Esophagus muscularis mucosa (tissue), 4 donors: ENCODE measurements at regions not wholly inside any gene's neighbourhood (a gene's known extent, or its start where the extent isn't known, plus 50 kb on each side); places are given as distances from the start of the nearest gene placed in this dataset.

Experiments used
- DNase-seq: peaks from one replicate; pipeline ENCODE4 v3.0.0-alpha.2; 2017; ENCODE audit errors: extremely low spot score
- H3K27ac ChIP-seq, 4 donors: fragments of 200-600 bp; sonication (generic); replicated peaks in 1 of 4; 1 replicate in 3 of 4; 2 replicates in 1 of 4; pipeline ENCODE4 v1.5.1; 2016 to 2019; ENCODE audit warnings: mild to moderate bottlenecking in 1 of 4
- H3K27me3 ChIP-seq, 4 donors: fragments of 200-600 bp; sonication (generic); one replicate each; pipeline versions ENCODE4 v1.5.1 to v1.6.0; 2016 to 2019
- H3K36me3 ChIP-seq, 4 donors: fragments of 200-600 bp; sonication (generic); one replicate each; pipeline ENCODE4 v1.5.1; 2016 to 2019
- H3K4me1 ChIP-seq, 4 donors: fragments of 200-600 bp; sonication (generic); one replicate each; pipeline ENCODE4 v1.5.1; 2016 to 2019
- H3K4me3 ChIP-seq, 4 donors: fragments of 200-600 bp; sonication (generic); 1 replicate in 2 of 4; 2 replicates in 2 of 4; pipeline ENCODE4 v1.5.1; 2016 to 2019; ENCODE audit warnings: mild to moderate bottlenecking in 4 of 4, moderate library complexity in 1 of 4
- H3K9me3 ChIP-seq, 4 donors: fragments of 200-600 bp; sonication (generic); 1 replicate in 3 of 4; 2 replicates in 1 of 4; pipeline ENCODE4 v1.5.1; 2016 to 2019
- CTCF ChIP-seq, 3 experiments: fragments of 200-600 bp in 2 of 3; fragments of 450-650 bp in 1 of 3; sonication (generic) in 2 of 3; IDR thresholded peaks; one replicate each; pipeline ENCODE4 v1.5.1; 2017 to 2019; ENCODE audit warnings: antibody characterized with exemption in 3 of 3, mild to moderate bottlenecking in 2 of 3, moderate library complexity in 1 of 3
- EP300 ChIP-seq: sonication (generic); formaldehyde crosslinking; IDR thresholded peaks from one replicate; pipeline ENCODE4 v1.6.1; 2017; ENCODE audit warnings: antibody characterized with exemption
- POLR2A ChIP-seq: fragments of 450-650 bp; IDR thresholded peaks from one replicate; pipeline ENCODE4 v1.6.1; 2017; ENCODE audit warnings: antibody characterized with exemption, moderate library complexity, mild to moderate bottlenecking, low read depth
- POLR2AphosphoS5 ChIP-seq, 2 donors: sonication (generic); formaldehyde crosslinking; IDR thresholded peaks; one replicate each; pipeline ENCODE4 v1.6.1; 2017; ENCODE audit warnings: antibody characterized with exemption in 2 of 2
- WGBS: methylation state at CpG from one replicate; pipeline ENCODE4 v1.1.5; 2018; 5-methylcytosine and 5-hydroxymethylcytosine counted together
- intact Hi-C: fragments of 100-400 bp; cut with DNase I; formaldehyde crosslinking; loops from one replicate; pipeline ENCODE4 v1.15.1; 2023
- small RNA-seq, 3 donors: library from RNA; depleted of rRNA; stranded (forward); fragments of <200 nt; gene quantifications; one replicate each; pipeline ENCODE3, GENCODE V24; 2016

- Histone ChIP-seq H3K36me3 (no peaks in the 10 kb centered on the region), H3K27ac (no peak overlapping the region), H3K27me3 (no peaks in the 10 kb centered on the region), H3K4me1 (peaks cover 3 to 23% (median 14%) of the 10 kb centered on the region in 4 donors), H3K4me3 (no peak overlapping the region), H3K9me3 (no peaks in the 10 kb centered on the region)
- intact Hi-C loops = no loop called here
- 82% methylated on average over 9 of the region's 9 CpGs for WGBS
- TF ChIP-seq POLR2A (no peak), EP300 (no peak), CTCF (IDR thresholded peaks at IDR 0.05) (no peak), POLR2AphosphoS5 (IDR thresholded peaks at IDR 0.05) (no peak)
- no peak for DNase-seq
Measured at GRCh38 chr18:7516266-7517117, 50.6 kb upstream of the PTPRM start.

Small RNA genes in the stretch of these regions (small RNA-seq; reads per million reads assigned to genes)
- gene RF00554 = 0 reads per million in 3 donors
